ENCODE measurements at regions not wholly inside any gene's neighbourhood (a gene's known extent, or its start where the extent isn't known, plus 50 kb on each side); places are given as distances from the start of the nearest gene placed in this dataset.

GRCh38 chr6:122913558-122913957 lies 82.5 kb upstream of the CLVS2 start:
- Histone ChIP-seq H3F3A (ENCODE audit: insufficient read depth, low read length) (no peaks in the 10 kb centered on the region), H3K36me3 (replicated peaks; ENCODE audit: insufficient read depth, low read length) (no peaks in the 10 kb centered on the region), H2AFZ (ENCODE audit: low read length) (no peak overlapping the region), H3K4me3 (ENCODE audit: low read length) (no peak overlapping the region), H4K20me1 (ENCODE audit: insufficient read depth, low read length) (no peaks in the 10 kb centered on the region), H3K4me2 (ENCODE audit: low read depth, low read length) (no peak overlapping the region), H3K9ac (ENCODE audit: low read length) (no peak overlapping the region), H3K9me2 (replicated peaks; ENCODE audit: insufficient read depth, low read length) (no peaks in the 10 kb centered on the region), H3K4me1 (ENCODE audit: low read length) (no peaks in the 10 kb centered on the region), H3K27ac (ENCODE audit: low read length) (no peak overlapping the region), H3K79me2 (ENCODE audit: low read length) (no peaks in the 10 kb centered on the region), H3K9me3 (replicated peaks; ENCODE audit: insufficient read depth, low read length) (no peaks in the 10 kb centered on the region), H3K27me3 (replicated peaks; ENCODE audit: insufficient read depth, low read length) (no peaks in the 10 kb centered on the region)
- TF ChIP-seq EZH2phosphoT487 (IDR thresholded peaks at IDR 0.05; ENCODE audit: low read length) (no peak), CTCF (IDR thresholded peaks at IDR 0.05; ENCODE audit: low read length) (no peak), EZH2 (optimal IDR thresholded peaks at IDR 0.05; ENCODE audit: low read depth, low read length) (no peak)
- no peak for DNase-seq

GRCh38 chr6:122918714-122919113 lies 77.3 kb upstream of the CLVS2 start:
- no peak for TF ChIP-seq EZH2phosphoT487 (IDR thresholded peaks at IDR 0.05; ENCODE audit: low read length)
- no peak for TF ChIP-seq CTCF (IDR thresholded peaks at IDR 0.05; ENCODE audit: low read length)
- TF ChIP-seq EZH2 (optimal IDR thresholded peaks at IDR 0.05; ENCODE audit: low read depth, low read length) = no peak
- Histone ChIP-seq H4K20me1 (ENCODE audit: insufficient read depth, low read length) (no peaks in the 10 kb centered on the region), H3K4me1 (ENCODE audit: low read length) (no peaks in the 10 kb centered on the region), H3K79me2 (ENCODE audit: low read length) (no peaks in the 10 kb centered on the region), H3K27me3 (replicated peaks; ENCODE audit: insufficient read depth, low read length) (no peaks in the 10 kb centered on the region), H3K27ac (ENCODE audit: low read length) (no peak overlapping the region), H3K9me2 (replicated peaks; ENCODE audit: insufficient read depth, low read length) (no peaks in the 10 kb centered on the region), H3F3A (ENCODE audit: insufficient read depth, low read length) (no peaks in the 10 kb centered on the region), H3K9me3 (replicated peaks; ENCODE audit: insufficient read depth, low read length) (no peaks in the 10 kb centered on the region), H3K4me3 (ENCODE audit: low read length) (no peak overlapping the region), H3K9ac (ENCODE audit: low read length) (no peak overlapping the region), H2AFZ (ENCODE audit: low read length) (no peak overlapping the region), H3K4me2 (ENCODE audit: low read depth, low read length) (no peak overlapping the region), H3K36me3 (replicated peaks; ENCODE audit: insufficient read depth, low read length) (no peaks in the 10 kb centered on the region)
- no peak for DNase-seq

- Histone ChIP-seq H3K79me2 (ENCODE audit: low read length) (no peaks in the 10 kb centered on the region), H2AFZ (ENCODE audit: low read length) (no peak overlapping the region), H3K4me2 (ENCODE audit: low read depth, low read length) (no peak overlapping the region), H3K4me3 (ENCODE audit: low read length) (no peak overlapping the region), H3K27ac (ENCODE audit: low read length) (no peak overlapping the region), H3K36me3 (replicated peaks; ENCODE audit: insufficient read depth, low read length) (no peaks in the 10 kb centered on the region), H3K27me3 (replicated peaks; ENCODE audit: insufficient read depth, low read length) (no peaks in the 10 kb centered on the region), H4K20me1 (ENCODE audit: insufficient read depth, low read length) (no peaks in the 10 kb centered on the region), H3K4me1 (ENCODE audit: low read length) (no peaks in the 10 kb centered on the region), H3K9me2 (replicated peaks; ENCODE audit: insufficient read depth, low read length) (no peaks in the 10 kb centered on the region), H3K9ac (ENCODE audit: low read length) (no peak overlapping the region), H3K9me3 (replicated peaks; ENCODE audit: insufficient read depth, low read length) (no peaks in the 10 kb centered on the region), H3F3A (ENCODE audit: insufficient read depth, low read length) (no peaks in the 10 kb centered on the region)
- DNase-seq = no peak
- no peak for TF ChIP-seq EZH2 (optimal IDR thresholded peaks at IDR 0.05; ENCODE audit: low read depth, low read length)
- TF ChIP-seq EZH2phosphoT487 (IDR thresholded peaks at IDR 0.05; ENCODE audit: low read length) = no peak
- no peak for TF ChIP-seq CTCF (IDR thresholded peaks at IDR 0.05; ENCODE audit: low read length)
Measured at GRCh38 chr6:122930252-122931180, 65.5 kb upstream of the CLVS2 start.

Measured in MM.1S (cell line).